Liver (tissue), 7 donors: ENCODE measurements at regions not wholly inside any gene's neighbourhood (a gene's known extent, or its start where the extent isn't known, plus 50 kb on each side); places are given as distances from the start of the nearest gene placed in this dataset.

Source experiments
- DNase-seq: peaks from one replicate; pipeline ENCODE4 v3.0.0-alpha.2; 2017; ENCODE audit warnings: low spot score
- H3K27ac ChIP-seq, 2 donors: one replicate each; pipeline ENCODE4 v1.7.0; 2013; ENCODE audit warnings: inconsistent platforms in 2 of 2, low read length in 2 of 2, control low read depth in 1 of 2, low read depth in 1 of 2, mild to moderate bottlenecking in 1 of 2
- H3K27me3 ChIP-seq, 4 donors: one replicate each; pipeline versions ENCODE4 v1.6.1 to v1.7.0; 2013; ENCODE audit warnings: low read length in 3 of 4, inconsistent platforms in 1 of 4, mild to moderate bottlenecking in 1 of 4, moderate library complexity in 1 of 4; ENCODE audit not compliant: control insufficient read depth in 4 of 4, insufficient read depth in 4 of 4
- H3K36me3 ChIP-seq, 4 donors: one replicate each; pipeline versions ENCODE4 v1.6.1 to v1.7.0; 2013; ENCODE audit warnings: low read length in 3 of 4, mild to moderate bottlenecking in 3 of 4, low read depth in 1 of 4, moderate library complexity in 1 of 4; ENCODE audit not compliant: control insufficient read depth in 4 of 4, insufficient read depth in 3 of 4
- H3K4me1 ChIP-seq, 4 donors: one replicate each; pipeline versions ENCODE4 v1.6.1 to v1.7.0; 2013; ENCODE audit warnings: low read length in 3 of 4, mild to moderate bottlenecking in 3 of 4, moderate library complexity in 1 of 4; ENCODE audit not compliant: control insufficient read depth in 4 of 4, insufficient read depth in 4 of 4
- H3K4me3 ChIP-seq, 3 donors: one replicate each; pipeline versions ENCODE4 v1.6.1 to v1.7.0; 2013; ENCODE audit warnings: low read length in 3 of 3, control low read depth in 1 of 3, low read depth in 1 of 3, mild to moderate bottlenecking in 1 of 3
- H3K9ac ChIP-seq, 2 donors: one replicate each; pipeline ENCODE4 v1.7.0; 2013; ENCODE audit warnings: low read length in 2 of 2, mild to moderate bottlenecking in 2 of 2, moderate library complexity in 2 of 2, control low read depth in 1 of 2, low read depth in 1 of 2
- H3K9me3 ChIP-seq, 4 donors: one replicate each; pipeline versions ENCODE4 v1.6.1 to v1.7.0; 2013; ENCODE audit warnings: low read length in 3 of 4; ENCODE audit not compliant: control insufficient read depth in 4 of 4
- EGR1 ChIP-seq, 2 donors: IDR thresholded peaks; 2 replicates each; pipeline ENCODE4 v1.6.1; 2016 to 2018; ENCODE audit warnings: antibody characterized with exemption in 2 of 2, low read depth in 2 of 2
- FOXA1 ChIP-seq: IDR thresholded peaks from 2 replicates; pipeline ENCODE4 v1.6.1; 2016; ENCODE audit warnings: antibody characterized with exemption
- FOXA2 ChIP-seq: IDR thresholded peaks from 2 replicates; pipeline ENCODE4 v1.6.1; 2016; ENCODE audit warnings: antibody characterized with exemption
- GABPA ChIP-seq, 2 donors: IDR thresholded peaks in 1 of 2; conservative IDR thresholded peaks in 1 of 2; 2 replicates each; pipeline ENCODE4 v1.6.1; 2016; ENCODE audit warnings: antibody characterized with exemption in 2 of 2, mild to moderate bottlenecking in 1 of 2, moderate library complexity in 1 of 2
- HNF4A ChIP-seq, 2 donors: conservative IDR thresholded peaks; 2 replicates each; pipeline ENCODE4 v1.6.1; 2016; ENCODE audit warnings: antibody characterized with exemption in 2 of 2, mild to moderate bottlenecking in 2 of 2
- HNF4G ChIP-seq: IDR thresholded peaks from 2 replicates; pipeline ENCODE4 v1.6.1; 2016; ENCODE audit warnings: antibody characterized with exemption
- JUND ChIP-seq, 2 donors: IDR thresholded peaks; 2 replicates each; pipeline ENCODE4 v1.6.1; 2016; ENCODE audit warnings: antibody characterized with exemption in 2 of 2
- NR2F2 ChIP-seq: IDR thresholded peaks from 2 replicates; pipeline ENCODE4 v1.6.1; 2016; ENCODE audit warnings: antibody characterized with exemption
- RAD21 ChIP-seq, 2 donors: IDR thresholded peaks; 2 replicates each; pipeline ENCODE4 v1.6.1; 2016; ENCODE audit warnings: antibody characterized with exemption in 2 of 2, mild to moderate bottlenecking in 2 of 2
- REST ChIP-seq: IDR thresholded peaks from 2 replicates; pipeline ENCODE4 v1.6.1; 2016; ENCODE audit warnings: antibody characterized with exemption, mild to moderate bottlenecking
- RXRA ChIP-seq, 2 donors: IDR thresholded peaks; 2 replicates each; pipeline ENCODE4 v1.6.1; 2017 to 2018; ENCODE audit warnings: antibody characterized with exemption in 2 of 2, mild to moderate bottlenecking in 1 of 2
- SP1 ChIP-seq: IDR thresholded peaks from 2 replicates; pipeline ENCODE4 v1.6.1; 2018; ENCODE audit warnings: antibody characterized with exemption, mild to moderate bottlenecking
- TAF1 ChIP-seq: conservative IDR thresholded peaks from 2 replicates; pipeline ENCODE4 v1.6.1; 2016; ENCODE audit warnings: antibody characterized with exemption, mild to moderate bottlenecking
- YY1 ChIP-seq: IDR thresholded peaks from 2 replicates; pipeline ENCODE4 v1.6.1; 2016; ENCODE audit warnings: antibody characterized with exemption, mild to moderate bottlenecking
- ZBTB33 ChIP-seq: IDR thresholded peaks from 2 replicates; pipeline ENCODE4 v1.6.1; 2016; ENCODE audit warnings: antibody characterized with exemption
- WGBS: extraction: QIAGEN DNeasy Blood & Tissue Kit; methylation state at CpG from one replicate; pipeline ENCODE4 v1.1.7; 2013; 5-methylcytosine and 5-hydroxymethylcytosine counted together
- TF ChIP-seq, protein P1 (sequence below): IDR thresholded peaks from 2 replicates; pipeline ENCODE4 v1.6.1; 2016; ENCODE audit warnings: antibody characterized with exemption
- donor health status: healthy.
- donor health status: healthy.
- donor health status: healthy.
- donor health status: healthy.

- H3K27me3 ChIP-seq, result no peaks in the 10 kb centered on the region
- no peaks in the 10 kb centered on the region for H3K9me3 ChIP-seq
- no peak overlapping the region for H3K27ac ChIP-seq
- 97% methylated on average over 9 of the region's 9 CpGs for WGBS
- no peaks in the 10 kb centered on the region for H3K4me1 ChIP-seq
- DNase-seq, result no peak
- H3K36me3 ChIP-seq, result no peaks in the 10 kb centered on the region
- H3K9ac ChIP-seq, result no peak overlapping the region
- no peak overlapping the region for H3K4me3 ChIP-seq
- TF ChIP-seq HNF4G (no peak), TAF1 (no peak), JUND (IDR thresholded peaks at IDR 0.05) (no peak), REST (no peak), ZBTB33 (no peak), FOXA2 (no peak), RXRA (IDR thresholded peaks at IDR 0.05) (no peak), GABPA (IDR thresholded peaks at IDR 0.05 in 1 of 2, conservative IDR thresholded peaks at IDR 0.05 in 1 of 2) (no peak), FOXA1 (no peak), HNF4A (conservative IDR thresholded peaks at IDR 0.05) (no peak)
Observed at GRCh38 chr15:70387081-70387480, 289.4 kb upstream of the TLE3 start.

DNA sequence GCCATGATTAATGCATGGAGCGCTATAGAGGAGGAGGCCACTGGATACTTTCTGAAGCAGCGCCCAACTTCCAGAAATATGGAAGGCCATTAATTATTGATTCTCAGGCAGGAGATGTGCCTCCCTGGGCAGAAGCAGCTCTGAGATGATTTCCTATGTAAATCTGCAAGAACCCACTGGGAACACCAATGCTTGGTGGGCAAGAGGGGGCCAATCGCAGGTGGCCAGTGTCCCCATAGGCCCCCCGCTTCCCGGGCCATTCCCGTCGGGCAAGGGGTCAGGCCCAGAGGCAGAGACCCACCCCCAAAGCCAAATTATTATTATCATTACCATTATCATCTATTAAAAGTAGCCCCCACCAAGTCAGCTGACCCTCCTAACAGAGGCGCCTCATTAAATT is 288.0 kb upstream of the TLE3 start:
- no peak for DNase-seq
- Histone ChIP-seq H3K27ac (no peak overlapping the region), H3K9ac (no peak overlapping the region), H3K4me1 (no peaks in the 10 kb centered on the region), H3K27me3 (no peaks in the 10 kb centered on the region), H3K4me3 (no peak overlapping the region), H3K9me3 (no peaks in the 10 kb centered on the region), H3K36me3 (no peaks in the 10 kb centered on the region)
- TF ChIP-seq TAF1 (no peak), RAD21 (IDR thresholded peaks at IDR 0.05) (no peak), GABPA (IDR thresholded peaks at IDR 0.05 in 1 of 2, conservative IDR thresholded peaks at IDR 0.05 in 1 of 2) (no peak)
- WGBS, result 98% methylated on average over 8 of the region's 8 CpGs

GRCh38 chr15:70385052-70385451 is 287.3 kb upstream of the TLE3 start:
- H3K9me3 ChIP-seq, result no peaks in the 10 kb centered on the region
- DNase-seq, result no peak
- TF ChIP-seq NR2F2 (no peak), YY1 (no peak), EGR1 (IDR thresholded peaks at IDR 0.05; ENCODE audit: low read depth in 2 of 2) (no peak), TAF1 (no peak), FOXA1 (no peak), RAD21 (IDR thresholded peaks at IDR 0.05) (no peak), SP1 (no peak), RXRA (IDR thresholded peaks at IDR 0.05) (no peak)
- TF ChIP-seq, protein P1, sequence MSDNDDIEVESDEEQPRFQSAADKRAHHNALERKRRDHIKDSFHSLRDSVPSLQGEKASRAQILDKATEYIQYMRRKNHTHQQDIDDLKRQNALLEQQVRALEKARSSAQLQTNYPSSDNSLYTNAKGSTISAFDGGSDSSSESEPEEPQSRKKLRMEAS, result no peak
- no peaks in the 10 kb centered on the region for H3K36me3 ChIP-seq
- H3K27me3 ChIP-seq, result no peaks in the 10 kb centered on the region
- H3K4me3 ChIP-seq, result no peak overlapping the region
- no peak overlapping the region for H3K9ac ChIP-seq
- H3K27ac ChIP-seq, result no peak overlapping the region
- H3K4me1 ChIP-seq, result no peaks in the 10 kb centered on the region
- 63% methylated on average over 6 of the region's 6 CpGs for WGBS
